GM12878 (cell line): ENCODE measurements at regions not wholly inside any gene's neighbourhood (a gene's known extent, or its start where the extent isn't known, plus 50 kb on each side); places are given as distances from the start of the nearest gene placed in this dataset.

Experiments used
- ATAC-seq: fragments of 200-7000 bp; cut with Tn5 transposase; 3 replicates; pipeline ENCODE4 v1.9.1; 2020; ENCODE audit warnings: mild to moderate bottlenecking, moderate library complexity
- BruUV-seq: library from RNA; stranded (reverse); fragments of 400-500 nt; replicated peaks from 2 replicates; lab custom pipeline; 2021; lab: Mats Ljungman, UMichigan
- CTCF ChIA-PET: fragments of 300-600 bp; sonication (Branson Sonifier 250); formaldehyde crosslinking; extraction: SDS; loops from one replicate; lab custom pipeline; 2021; ENCODE audit warnings: inconsistent platforms; lab: Yijun Ruan, JAX
- POLR2A ChIA-PET: fragments of 350-600 bp; formaldehyde crosslinking; extraction: SDS; loops from one replicate; lab custom pipeline; 2021; ENCODE audit warnings: inconsistent platforms; lab: Charles Lee
- RAD21 ChIA-PET: fragments of 300-600 bp; sonication (Branson Sonifier 250); formaldehyde crosslinking; loops from one replicate; lab custom pipeline; 2023; ENCODE audit warnings: antibody characterized with exemption; ENCODE audit not compliant: unreplicated experiment; lab: Charles Lee
- SMC1A ChIA-PET: fragments of 300-600 bp; sonication (Branson Sonifier 250); formaldehyde crosslinking; loops from one replicate; lab custom pipeline; 2023; ENCODE audit not compliant: unreplicated experiment, uncharacterized antibody; lab: Charles Lee
- DNase-seq: peaks from one replicate; pipeline ENCODE4 v3.0.0-alpha.2; 2011; ENCODE audit warnings: low read depth, low spot score
- FAIRE-seq: peaks from 3 replicates; lab custom pipeline; 2011; peaks lifted over from hg19 to GRCh38; lab: Jason Lieb, UNC
- H2AFZ ChIP-seq: 2 replicates; pipeline ENCODE4 v1.6.0; 2011; ENCODE audit warnings: low read depth, low read length, control low read depth; ENCODE audit not compliant: control insufficient read depth
- H3K27ac ChIP-seq: 2 replicates; pipeline ENCODE4 v1.5.1; 2011; ENCODE audit warnings: control low read depth; ENCODE audit not compliant: control insufficient read depth, insufficient read depth
- H3K27me3 ChIP-seq, 2 experiments: replicated peaks in 1 of 2; 2 replicates each; pipeline versions ENCODE4 v1.6.0 to v1.6.1; 2011; ENCODE audit warnings: low read length in 1 of 2; ENCODE audit not compliant: control insufficient read depth in 2 of 2, insufficient read depth in 2 of 2
- H3K36me3 ChIP-seq, 2 experiments: 2 replicates each; pipeline ENCODE4 v1.5.1; 2011; ENCODE audit warnings: low read length in 1 of 2; ENCODE audit not compliant: control insufficient read depth in 2 of 2, insufficient read depth in 2 of 2
- H3K4me1 ChIP-seq: 2 replicates; pipeline ENCODE4 v1.6.1; 2011; ENCODE audit warnings: mild to moderate bottlenecking, low read length, moderate library complexity, mixed read lengths; ENCODE audit not compliant: control insufficient read depth, insufficient read depth
- H3K4me2 ChIP-seq: 2 replicates; pipeline ENCODE4 v1.6.0; 2011; ENCODE audit warnings: control low read depth; ENCODE audit not compliant: control insufficient read depth, insufficient read depth
- H3K4me3 ChIP-seq: fragments of 200-600 bp; sonication (generic); 2 replicates; pipeline ENCODE4 v1.5.1; 2016
- H3K79me2 ChIP-seq: 2 replicates; pipeline ENCODE4 v1.6.0; 2011; ENCODE audit warnings: low read length; ENCODE audit not compliant: control insufficient read depth, insufficient read depth
- H3K9ac ChIP-seq: 2 replicates; pipeline ENCODE4 v1.8.0; 2011; ENCODE audit warnings: low read length, control low read depth, mixed read lengths; ENCODE audit not compliant: control insufficient read depth, insufficient read depth
- H3K9me3 ChIP-seq: replicated peaks from 3 replicates; pipeline ENCODE4 v1.5.1; 2011; ENCODE audit warnings: mild to moderate bottlenecking, low read length; ENCODE audit not compliant: control insufficient read depth, insufficient read depth
- H4K20me1 ChIP-seq: 2 replicates; pipeline ENCODE4 v1.6.0; 2011; ENCODE audit not compliant: control insufficient read depth, insufficient read depth
- EGR1 ChIP-seq, 2 experiments: IDR thresholded peaks; 1 replicate in 1 of 2; 2 replicates in 1 of 2; pipeline ENCODE4 v1.6.1; 2011 to 2012; ENCODE audit warnings: low read depth in 2 of 2, low read length in 2 of 2, borderline replicate concordance in 1 of 2, mild to moderate bottlenecking in 1 of 2, moderate library complexity in 1 of 2
- IRF4 ChIP-seq: IDR thresholded peaks from 2 replicates; pipeline ENCODE4 v1.6.1; 2011; ENCODE audit warnings: low read depth, low read length
- IRF5 ChIP-seq: fragments of 450-650 bp; IDR thresholded peaks from 2 replicates; pipeline ENCODE4 v1.6.1; 2017; ENCODE audit warnings: borderline replicate concordance
- RBBP5 ChIP-seq: fragments of 200-600 bp; sonication (generic); conservative IDR thresholded peaks from 2 replicates; pipeline ENCODE4 v1.6.1; 2016
- RELB ChIP-seq: fragments of 450-650 bp; IDR thresholded peaks from 2 replicates; pipeline ENCODE4 v1.6.1; 2017; ENCODE audit warnings: low read depth, mild to moderate bottlenecking, moderate library complexity
- REST ChIP-seq: IDR thresholded peaks from 2 replicates; pipeline ENCODE4 v1.6.1; 2012; ENCODE audit warnings: mild to moderate bottlenecking, low read depth, low read length
- SREBF1 ChIP-seq: IDR thresholded peaks from 2 replicates; pipeline ENCODE4 v1.6.1; 2012; ENCODE audit warnings: mild to moderate bottlenecking, low read length
- SUPT20H ChIP-seq: IDR thresholded peaks from 2 replicates; pipeline ENCODE4 v1.6.1; 2011; ENCODE audit warnings: low read depth, mild to moderate bottlenecking, low read length, moderate library complexity, borderline replicate concordance; ENCODE audit not compliant: control insufficient read depth
- TARDBP ChIP-seq: IDR thresholded peaks from 2 replicates; pipeline ENCODE4 v1.6.1; 2016; ENCODE audit warnings: borderline replicate concordance
- TBL1XR1 ChIP-seq: IDR thresholded peaks from 2 replicates; pipeline ENCODE4 v1.6.1; 2012; ENCODE audit warnings: low read depth, low read length, improper control_type of control experiment
- WGBS: methylation state at CpG from one replicate; pipeline ENCODE4 v1.1.6; 2016; ENCODE audit warnings: low lambda C conversion rate; ENCODE audit not compliant: insufficient replicate concordance, insufficient coverage; ENCODE audit errors: missing lambda C conversion rate; 5-methylcytosine and 5-hydroxymethylcytosine counted together
- in situ Hi-C: fragments of 300-500 bp; cut with MboI; formaldehyde crosslinking; loops from 9 replicates; pipeline ENCODE4 v1.14.3; 2018; ENCODE audit warnings: mixed read lengths
- intact Hi-C: fragments of 100-400 bp; cut with micrococcal nuclease; formaldehyde crosslinking; loops from one replicate; pipeline ENCODE4 v1.14.2; 2022; ENCODE audit not compliant: unreplicated experiment
- TF ChIP-seq, protein P1 (sequence below): fragments of 450-650 bp; IDR thresholded peaks from 2 replicates; pipeline ENCODE4 v1.6.1; 2017; ENCODE audit warnings: mild to moderate bottlenecking
- TF ChIP-seq, protein P2 (sequence below): fragments of 450-650 bp; IDR thresholded peaks from 2 replicates; pipeline ENCODE4 v1.6.1; 2016; ENCODE audit warnings: mild to moderate bottlenecking

GRCh38 chr14:83828406-83828805 lies 1701.5 kb upstream of the FLRT2 start:
- no peaks in the 10 kb centered on the region for H3K4me1 ChIP-seq

More at GRCh38 chr14:83828406-83828805, 1701.5 kb upstream of the FLRT2 start:
- no peak overlapping the region for H3K27ac ChIP-seq
- no peak for ATAC-seq
- no peaks in the 10 kb centered on the region for H3K36me3 ChIP-seq
- TF ChIP-seq, protein P1, sequence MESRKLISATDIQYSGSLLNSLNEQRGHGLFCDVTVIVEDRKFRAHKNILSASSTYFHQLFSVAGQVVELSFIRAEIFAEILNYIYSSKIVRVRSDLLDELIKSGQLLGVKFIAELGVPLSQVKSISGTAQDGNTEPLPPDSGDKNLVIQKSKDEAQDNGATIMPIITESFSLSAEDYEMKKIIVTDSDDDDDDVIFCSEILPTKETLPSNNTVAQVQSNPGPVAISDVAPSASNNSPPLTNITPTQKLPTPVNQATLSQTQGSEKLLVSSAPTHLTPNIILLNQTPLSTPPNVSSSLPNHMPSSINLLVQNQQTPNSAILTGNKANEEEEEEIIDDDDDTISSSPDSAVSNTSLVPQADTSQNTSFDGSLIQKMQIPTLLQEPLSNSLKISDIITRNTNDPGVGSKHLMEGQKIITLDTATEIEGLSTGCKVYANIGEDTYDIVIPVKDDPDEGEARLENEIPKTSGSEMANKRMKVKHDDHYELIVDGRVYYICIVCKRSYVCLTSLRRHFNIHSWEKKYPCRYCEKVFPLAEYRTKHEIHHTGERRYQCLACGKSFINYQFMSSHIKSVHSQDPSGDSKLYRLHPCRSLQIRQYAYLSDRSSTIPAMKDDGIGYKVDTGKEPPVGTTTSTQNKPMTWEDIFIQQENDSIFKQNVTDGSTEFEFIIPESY: no peak
- TF ChIP-seq, protein P2, sequence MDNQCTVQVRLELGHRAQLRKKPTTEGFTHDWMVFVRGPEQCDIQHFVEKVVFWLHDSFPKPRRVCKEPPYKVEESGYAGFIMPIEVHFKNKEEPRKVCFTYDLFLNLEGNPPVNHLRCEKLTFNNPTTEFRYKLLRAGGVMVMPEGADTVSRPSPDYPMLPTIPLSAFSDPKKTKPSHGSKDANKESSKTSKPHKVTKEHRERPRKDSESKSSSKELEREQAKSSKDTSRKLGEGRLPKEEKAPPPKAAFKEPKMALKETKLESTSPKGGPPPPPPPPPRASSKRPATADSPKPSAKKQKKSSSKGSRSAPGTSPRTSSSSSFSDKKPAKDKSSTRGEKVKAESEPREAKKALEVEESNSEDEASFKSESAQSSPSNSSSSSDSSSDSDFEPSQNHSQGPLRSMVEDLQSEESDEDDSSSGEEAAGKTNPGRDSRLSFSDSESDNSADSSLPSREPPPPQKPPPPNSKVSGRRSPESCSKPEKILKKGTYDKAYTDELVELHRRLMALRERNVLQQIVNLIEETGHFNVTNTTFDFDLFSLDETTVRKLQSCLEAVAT: no peak
- TF ChIP-seq IRF5 (no peak), IRF4 (no peak), REST (no peak), RELB (no peak), TBL1XR1 (no peak), EGR1 (IDR thresholded peaks at IDR 0.05; ENCODE audit: borderline replicate concordance in 1 of 2, low read depth in 2 of 2, low read length in 2 of 2) (no peak), SREBF1 (no peak), TARDBP (no peak), RBBP5 (no peak), SUPT20H (no peak)
- H2AFZ ChIP-seq: no peak overlapping the region
- no peaks in the 10 kb centered on the region for H3K9me3 ChIP-seq
- no peaks in the 10 kb centered on the region for H4K20me1 ChIP-seq
- FAIRE-seq: no peak
- intact Hi-C loops (no loop called here), in situ Hi-C loops (no loop called here)
- SMC1A ChIA-PET: interaction anchor here (1.1 kb wide), 1 partner anchor 29 kb away, joined by 3 read pairs; no protein-coding TSS in a partner anchor
- H3K79me2 ChIP-seq: no peaks in the 10 kb centered on the region
- POLR2A ChIA-PET: no interaction called here
- H3K27me3 ChIP-seq: no peaks in the 10 kb centered on the region
- no peak for DNase-seq
- CTCF ChIA-PET: no interaction called here
- no peak overlapping the region for H3K4me3 ChIP-seq
- RAD21 ChIA-PET: no interaction called here
- no TSS peak for BruUV-seq
- WGBS: 0% methylated on average over 2 of the region's 2 CpGs
- H3K4me2 ChIP-seq: no peak overlapping the region
- H3K9ac ChIP-seq: no peak overlapping the region
